ENCODE measurements at regions not wholly inside any gene's neighbourhood (a gene's known extent, or its start where the extent isn't known, plus 50 kb on each side); places are given as distances from the start of the nearest gene placed in this dataset.

DNA sequence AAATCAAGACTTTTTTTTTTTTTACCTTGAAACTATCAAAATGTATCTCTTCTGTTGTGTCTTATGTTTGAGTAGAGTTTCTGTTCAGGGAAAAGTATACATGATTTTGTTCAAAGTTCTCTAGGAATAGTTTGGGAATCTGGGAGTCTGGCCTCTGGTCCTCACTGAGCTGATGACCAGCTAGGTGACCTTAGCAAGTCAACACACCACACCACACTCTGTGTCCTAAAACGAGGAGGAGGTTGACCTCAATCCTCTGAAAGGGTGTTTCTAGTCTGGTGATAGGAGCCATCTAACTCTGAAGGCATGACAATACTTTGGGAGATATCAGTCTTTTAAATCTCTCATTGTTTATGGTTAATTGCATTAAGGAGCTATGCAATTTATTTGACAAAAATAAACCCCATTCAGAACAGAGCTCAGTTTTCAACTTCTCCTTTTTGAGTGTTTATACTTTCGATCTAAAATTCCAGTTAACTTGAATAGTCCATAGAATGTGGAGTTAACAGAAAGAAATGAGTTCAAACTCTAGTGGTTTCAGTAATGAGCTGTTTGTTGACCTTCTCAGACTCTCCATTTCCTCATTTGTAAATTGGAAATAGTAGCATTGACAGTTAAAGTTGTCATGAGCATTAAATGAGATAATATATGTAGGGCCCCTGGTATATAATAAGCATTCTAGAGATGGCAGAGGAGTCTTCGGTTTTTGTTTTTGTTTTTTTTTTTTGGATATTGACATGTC, 112.2 kb upstream of the LRRN1 start:
- DNase-seq (ENCODE audit: low spot score): no peak

DNA sequence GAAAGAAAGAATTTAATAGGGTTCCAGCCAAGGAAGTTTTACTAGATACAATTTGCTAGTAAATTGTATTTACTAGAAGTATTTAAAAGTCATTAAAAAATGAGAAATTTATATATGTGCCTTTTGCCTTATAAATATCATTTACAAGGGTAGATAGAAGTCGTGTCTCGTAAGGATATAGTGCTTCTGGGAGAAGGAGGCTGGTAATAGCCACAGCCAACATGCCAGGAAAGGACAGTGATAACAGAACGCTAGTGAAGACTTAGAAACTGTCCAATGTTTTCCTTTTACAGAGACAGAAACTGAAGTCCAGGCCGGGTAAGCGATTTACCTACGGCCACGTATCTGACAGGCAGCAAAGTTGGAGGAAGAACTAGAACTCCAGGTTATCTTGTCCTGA, 113.5 kb upstream of the LRRN1 start:
- DNase-seq (ENCODE audit: low spot score): no peak

DNA sequence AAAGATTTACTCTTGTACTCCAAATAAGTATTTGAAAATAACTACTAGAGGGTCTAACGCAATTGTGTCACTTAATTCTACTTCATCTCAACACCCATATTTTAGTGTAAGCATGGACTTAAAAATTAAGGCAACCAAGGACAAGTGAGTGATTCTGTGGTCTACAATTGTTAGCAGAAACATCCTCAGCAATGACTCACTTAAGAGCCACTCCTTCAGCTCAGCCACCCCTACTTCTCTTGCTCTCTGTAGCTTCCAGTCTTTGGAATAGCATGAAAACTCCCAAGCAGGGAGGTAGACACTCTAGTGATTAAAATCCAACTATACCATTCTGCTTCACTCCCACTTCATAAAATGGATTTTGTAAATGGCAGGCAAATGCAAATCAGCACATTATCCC, 116.0 kb upstream of the LRRN1 start:
- DNase-seq (ENCODE audit: low spot score): no peak

DNA sequence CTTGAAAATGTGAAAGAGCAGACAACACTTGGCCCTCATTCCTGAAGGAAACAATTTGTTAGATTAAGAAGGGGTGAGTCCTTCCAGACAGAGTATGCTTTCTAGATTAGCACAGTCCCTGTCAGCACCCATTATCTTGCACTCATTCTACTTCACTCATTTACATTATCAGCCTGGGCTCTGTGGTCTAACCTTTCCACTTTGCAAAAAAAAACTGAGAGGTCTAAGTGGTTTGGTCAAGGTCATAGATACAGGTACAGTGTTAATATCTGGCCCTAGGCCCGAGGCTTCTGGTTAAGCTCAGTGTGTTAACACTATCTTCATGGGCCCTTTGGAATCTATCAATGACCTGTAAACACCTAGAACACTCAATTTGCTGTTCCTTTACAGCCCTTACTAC, 123.4 kb upstream of the LRRN1 start:
- no peak for DNase-seq (ENCODE audit: low spot score)

DNA sequence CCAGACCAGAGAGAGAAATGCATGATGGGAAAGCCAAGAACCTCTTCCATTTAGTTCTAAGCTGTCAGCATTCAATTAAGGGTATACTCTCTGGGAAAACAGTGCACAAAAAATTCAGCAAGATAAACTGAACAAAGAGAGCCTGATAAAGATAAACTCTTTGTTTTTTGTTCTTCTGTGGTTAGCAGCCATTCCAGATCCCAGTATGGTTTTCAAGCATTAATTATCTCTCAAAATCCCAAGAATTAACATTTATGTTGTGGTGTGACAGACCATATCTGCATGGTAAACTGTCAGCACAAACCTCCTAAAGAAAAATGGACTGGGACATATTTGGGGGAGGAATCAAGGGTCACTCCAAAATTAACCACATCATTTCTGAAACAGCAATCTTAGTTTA, 124.0 kb upstream of the LRRN1 start:
- DNase-seq (ENCODE audit: low spot score): no peak

DNA sequence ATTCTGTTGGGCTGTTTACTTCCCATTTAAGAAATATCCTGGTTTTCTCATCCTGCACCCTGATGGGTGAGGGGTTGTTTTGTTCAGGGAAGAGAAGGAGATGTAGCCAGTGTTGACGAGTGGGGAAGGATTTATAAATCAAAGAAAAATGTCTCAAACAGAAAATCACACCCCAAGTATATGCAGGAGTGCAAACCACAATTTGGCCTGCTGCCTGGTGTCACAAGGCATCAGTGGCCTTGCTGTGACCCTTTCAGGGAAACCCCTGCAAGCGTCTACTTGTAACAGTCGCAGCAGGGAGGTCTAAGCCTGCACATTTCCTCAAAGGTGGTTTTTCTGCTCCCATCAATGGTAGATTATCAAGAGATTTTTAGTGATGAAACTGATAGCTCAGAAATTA, 132.6 kb upstream of the LRRN1 start:
- no peak for DNase-seq (ENCODE audit: low spot score)

DNA sequence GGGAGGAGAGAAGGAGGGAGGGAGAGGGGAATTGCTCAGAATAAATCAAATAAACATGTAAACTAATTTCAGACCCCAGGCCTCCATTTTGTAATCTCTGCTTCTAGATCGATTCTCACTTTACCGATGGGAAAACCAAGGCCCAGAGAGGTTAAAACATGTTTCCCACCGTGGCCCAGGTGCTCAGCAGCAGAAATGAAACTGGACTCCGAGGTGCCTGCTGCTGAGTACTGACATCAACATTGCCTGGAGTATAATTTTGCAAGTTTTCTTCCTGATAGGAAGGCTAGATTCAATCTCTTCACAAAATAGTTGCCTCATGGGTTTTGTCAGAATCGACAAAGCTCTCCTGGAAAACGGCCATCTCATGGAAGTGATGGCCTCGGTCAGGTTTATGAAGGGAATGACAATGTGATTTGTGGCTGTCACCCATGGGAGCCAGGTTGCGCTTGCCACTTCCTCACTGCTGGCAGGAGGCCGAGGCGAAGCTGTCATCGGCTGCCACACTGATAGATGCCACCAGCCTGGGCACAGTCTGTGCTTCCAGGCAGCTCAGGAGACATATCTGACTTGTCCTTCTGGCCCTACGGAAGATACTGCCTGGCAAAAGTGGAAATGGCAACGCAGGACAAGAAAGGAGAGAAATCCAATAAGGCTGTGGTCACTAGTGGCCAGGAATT, 133.1 kb upstream of the LRRN1 start:
- no peak for DNase-seq (ENCODE audit: low spot score)

DNA sequence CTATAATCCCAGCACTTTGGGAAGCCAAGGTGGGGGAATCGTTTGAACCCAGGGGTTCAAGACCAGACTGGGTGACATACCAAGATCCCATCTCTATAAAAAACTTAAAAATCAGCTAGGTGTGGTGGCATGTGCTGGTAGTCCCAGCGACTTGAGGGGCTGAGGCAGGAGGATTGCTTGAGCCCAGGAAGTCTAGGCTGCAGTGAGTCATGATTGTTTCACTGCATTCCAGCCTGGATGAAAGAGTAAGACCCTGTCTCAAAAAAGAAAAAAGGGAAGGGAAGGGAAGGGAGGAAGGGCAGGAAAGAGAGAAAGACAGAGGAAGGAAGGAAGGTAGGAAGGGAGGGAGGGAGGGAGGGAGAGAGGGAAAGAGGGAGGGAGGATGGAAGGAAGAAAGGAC, 133.7 kb upstream of the LRRN1 start:
- DNase-seq (ENCODE audit: low spot score): no peak

DNA sequence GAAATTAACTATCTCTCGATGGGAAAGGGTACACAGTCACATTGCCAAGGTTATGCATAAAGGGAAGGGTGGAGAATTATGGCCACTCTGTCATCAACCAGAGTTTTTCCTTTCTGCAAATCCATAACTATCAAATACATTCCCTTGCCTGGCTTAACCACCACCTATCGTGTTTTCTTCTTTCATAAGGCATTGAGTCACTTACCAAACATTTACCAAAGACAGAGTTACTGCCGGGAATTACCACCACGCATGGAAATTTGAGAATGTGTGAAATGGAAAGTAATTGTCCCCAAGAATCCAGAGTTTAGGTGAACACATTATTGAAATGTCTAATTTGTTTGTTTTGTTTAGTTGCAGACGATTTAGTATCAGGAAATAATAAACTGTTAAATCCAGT, 134.3 kb upstream of the LRRN1 start:
- no peak for DNase-seq (ENCODE audit: low spot score)

DNA sequence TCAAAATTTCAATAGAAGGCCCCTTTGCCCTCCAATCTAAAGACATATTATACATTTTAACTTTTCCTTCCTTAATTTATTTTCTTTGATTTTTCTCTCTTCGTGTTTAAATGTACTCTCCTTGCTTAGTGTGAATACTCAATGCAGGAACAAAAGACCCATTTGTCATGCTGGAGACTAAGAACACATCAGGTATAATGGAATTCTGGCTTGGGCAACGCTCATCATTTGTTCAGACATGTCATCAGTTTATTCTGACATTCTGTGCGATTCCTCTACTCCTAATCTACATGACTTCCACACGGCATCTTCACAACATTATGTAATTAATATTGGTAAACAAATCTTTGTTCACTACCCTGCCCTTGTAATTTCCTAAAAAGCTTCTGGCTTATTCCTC, 136.6 kb upstream of the LRRN1 start:
- no peak for DNase-seq (ENCODE audit: low spot score)

DNA sequence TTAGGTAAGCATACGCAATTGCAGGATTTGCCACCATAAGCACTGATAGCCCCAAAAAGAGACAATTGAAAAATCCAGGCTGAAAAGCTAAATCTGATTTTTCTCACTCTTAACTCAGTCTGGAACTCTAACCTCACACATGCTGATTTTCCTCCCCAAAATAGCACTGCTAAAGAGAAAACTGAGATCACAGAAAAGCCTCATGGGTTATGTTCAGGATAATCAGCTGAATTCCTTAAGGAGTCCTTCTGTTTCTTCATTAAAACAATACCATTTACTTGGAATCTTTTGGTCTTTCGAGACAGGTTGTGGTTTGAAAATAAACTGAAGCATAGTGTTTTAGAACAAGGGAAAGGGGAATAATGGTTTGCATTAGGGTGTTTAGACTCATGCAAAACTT, 144.3 kb upstream of the LRRN1 start:
- no peak for DNase-seq (ENCODE audit: low spot score)

DNA sequence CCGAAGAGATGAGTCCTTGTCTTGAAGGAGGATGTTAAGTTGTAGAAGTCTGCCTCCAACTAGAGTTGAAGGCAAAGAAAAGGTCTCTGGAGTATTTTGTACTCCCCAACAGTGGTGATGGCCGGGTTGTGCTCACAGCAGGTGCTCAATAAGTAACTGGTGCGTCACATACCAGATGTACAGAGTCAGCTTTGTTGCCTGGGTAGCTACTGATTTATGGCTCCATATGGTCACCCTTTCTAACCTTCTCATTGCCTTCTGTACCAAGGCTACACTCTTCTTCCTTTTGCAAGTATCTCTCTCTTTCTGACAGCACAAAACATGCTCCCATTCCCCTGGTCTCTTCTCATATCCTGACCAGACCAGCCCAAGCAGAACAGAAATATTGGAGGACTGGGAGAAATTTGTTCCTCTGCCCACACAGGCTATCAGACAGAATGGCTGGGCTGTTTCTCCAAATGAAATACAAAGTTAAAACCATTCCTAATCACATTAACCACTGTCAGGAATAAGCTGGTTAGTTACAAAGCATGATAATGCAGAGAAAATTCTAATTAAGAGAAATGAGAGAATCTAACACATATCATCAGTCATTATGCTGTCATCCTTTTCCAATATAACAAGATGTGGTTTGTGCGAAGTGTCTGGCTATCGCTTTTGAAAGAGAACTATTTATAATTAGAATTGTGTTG, 150.1 kb upstream of the LRRN1 start:
- DNase-seq (ENCODE audit: low spot score): no peak

DNA sequence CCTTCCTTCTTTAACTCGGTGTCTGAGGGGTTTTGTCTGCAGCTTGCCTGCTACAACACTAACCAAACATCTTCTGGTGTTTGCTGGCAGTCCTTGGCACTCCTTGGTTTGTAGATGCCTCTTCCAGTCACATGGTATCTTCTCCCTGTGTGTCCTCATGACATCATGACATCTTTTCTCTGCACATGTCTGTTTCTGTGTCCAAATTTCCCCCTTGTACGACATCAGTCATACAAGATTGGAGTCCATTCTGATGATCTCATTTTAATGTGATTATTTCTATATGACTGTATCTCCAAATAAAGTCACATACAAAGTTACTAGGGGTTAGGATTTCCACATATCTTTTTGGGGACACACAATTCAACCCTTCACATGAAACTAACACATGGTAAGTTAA, 152.3 kb upstream of the LRRN1 start:
- no peak for DNase-seq (ENCODE audit: low spot score)

DNA sequence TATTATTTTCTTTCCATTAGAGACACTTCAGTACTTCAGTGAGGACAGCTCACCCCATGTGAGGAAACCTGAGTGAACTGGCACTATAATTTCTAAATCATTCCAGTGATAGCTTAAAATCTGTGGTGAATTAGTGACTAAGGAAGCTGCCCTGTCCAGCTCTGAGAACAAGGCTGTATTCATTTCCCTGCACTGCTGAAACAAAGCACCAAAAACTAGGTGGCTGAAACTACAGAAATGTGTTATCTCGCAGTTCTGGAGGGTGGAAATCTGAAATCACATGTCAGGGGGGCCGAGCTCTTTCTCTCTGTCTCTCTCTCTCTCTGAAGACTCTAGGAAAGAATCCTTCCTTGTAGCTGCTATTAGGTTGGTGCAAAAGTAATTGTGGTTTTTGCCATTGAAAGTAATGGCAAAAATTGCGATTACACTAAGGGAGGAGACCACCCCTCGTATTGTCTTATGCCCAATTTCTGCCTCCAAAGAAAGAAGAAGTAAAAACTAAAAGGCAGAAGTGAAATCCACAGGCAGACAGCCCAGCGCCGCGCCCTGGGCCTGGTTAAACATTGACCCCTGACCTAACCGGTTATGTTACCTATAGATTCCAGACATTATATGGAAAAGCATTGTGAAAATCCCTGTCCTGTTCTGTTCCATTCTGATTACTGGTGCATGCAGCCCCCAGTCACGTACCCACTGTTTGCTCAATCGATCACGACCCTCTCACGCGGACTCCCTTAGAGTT, 153.0 kb upstream of the LRRN1 start:
- DNase-seq (ENCODE audit: low spot score): peak; percentile 16

DNA sequence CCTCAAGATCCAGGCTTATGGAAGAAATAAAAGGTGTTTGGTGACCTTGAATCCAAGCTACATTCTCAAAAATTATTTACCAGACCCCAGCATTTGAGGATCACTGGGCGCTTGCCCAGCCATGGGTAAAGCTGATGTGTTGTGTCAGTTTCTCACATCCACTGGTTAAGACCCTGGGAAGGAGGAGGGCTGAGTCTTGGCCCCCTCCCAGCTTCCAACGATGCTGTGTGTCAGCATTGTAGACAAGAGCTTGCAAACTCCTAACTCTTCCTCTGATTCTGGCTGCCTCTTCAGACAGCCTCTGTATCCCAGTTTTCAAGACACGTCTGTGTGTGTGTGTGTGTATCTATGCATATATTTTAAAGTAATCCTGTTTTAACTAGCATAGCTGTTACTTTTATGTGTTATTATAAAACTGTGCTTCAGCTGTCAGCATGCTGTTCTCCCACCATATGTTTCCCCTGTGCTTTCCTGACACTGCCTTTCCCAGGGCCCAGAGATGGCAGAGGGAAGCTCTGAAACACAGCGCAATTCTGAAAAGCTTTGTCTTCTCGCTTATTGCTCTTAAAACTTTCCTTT, 157.3 kb upstream of the LRRN1 start:
- no peak for DNase-seq (ENCODE audit: low spot score)

DNA sequence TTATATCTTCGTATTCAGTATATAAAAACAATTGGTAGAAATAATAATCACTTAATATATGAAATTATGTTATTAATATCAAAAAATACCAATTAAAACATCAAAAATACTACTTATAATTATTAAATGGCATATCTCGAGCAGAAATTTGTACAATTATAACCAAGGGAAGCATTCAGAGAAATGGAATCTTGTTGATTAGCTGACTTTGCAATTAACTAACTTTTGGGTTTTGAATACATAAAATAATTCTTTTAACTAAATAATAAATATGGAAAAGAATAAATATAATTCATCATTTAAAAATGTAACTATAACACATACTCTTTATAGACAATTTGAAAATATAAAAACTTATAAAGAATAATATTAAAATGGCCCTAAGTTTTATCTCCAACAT, 160.2 kb upstream of the LRRN1 start:
- no peak for DNase-seq (ENCODE audit: low spot score)

DNA sequence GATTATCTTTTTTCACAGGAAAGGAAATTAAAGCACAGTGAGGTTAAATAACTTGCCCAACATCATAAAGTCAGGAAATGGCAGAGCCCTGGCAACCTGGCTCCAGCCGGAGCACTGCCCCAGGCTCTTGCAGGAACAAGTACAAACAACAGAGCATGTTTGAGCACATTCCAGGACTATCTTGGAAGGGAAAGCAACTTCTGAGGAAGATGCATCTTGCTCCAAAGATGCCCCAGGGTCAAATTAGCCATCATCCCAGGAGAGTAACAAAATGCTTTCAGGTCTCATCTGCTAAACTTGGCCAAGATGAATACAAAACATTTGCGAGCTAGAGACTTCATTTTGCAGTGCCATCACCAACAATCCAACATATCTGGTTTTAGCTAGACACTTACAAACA, 162.4 kb upstream of the LRRN1 start:
- DNase-seq (ENCODE audit: low spot score): no peak

DNA sequence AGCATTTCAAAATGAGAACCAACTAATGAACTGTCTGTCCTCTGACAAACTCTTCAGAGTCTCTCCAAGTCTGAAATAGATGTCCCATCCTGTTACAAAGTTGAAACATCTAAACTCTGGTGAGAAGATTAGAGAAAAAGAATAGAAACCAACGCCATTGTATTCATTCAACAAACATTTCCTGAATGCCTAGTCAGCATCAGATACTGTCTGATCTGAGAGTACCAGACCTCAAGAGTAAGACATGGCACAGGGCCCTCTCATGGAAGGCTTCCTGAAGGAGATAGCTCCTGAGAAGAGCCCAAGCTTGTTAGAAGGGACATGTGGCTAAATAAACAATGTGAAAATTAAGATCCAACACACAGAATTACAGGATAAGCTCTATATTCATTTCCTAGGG, 164.1 kb upstream of the LRRN1 start:
- no peak for DNase-seq (ENCODE audit: low spot score)

DNA sequence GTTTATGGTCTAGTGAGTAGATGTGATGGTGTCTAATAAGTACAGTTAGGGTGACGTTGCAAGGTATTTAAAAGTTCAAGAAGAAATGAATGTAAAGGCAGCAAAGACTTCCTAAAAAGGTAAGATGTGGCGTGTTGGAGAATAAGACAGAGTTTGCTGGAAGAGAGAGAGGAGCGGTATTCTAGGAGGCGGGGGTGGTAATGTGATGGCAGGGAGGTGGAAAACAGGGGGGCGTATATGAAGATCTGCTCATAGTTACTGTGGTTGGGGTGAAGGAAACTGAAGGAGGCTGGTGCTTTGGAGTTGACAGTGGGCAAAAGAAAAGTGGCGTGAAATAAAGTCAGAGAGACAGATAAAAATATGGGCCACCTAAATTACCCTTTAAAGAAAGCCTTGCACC, 164.9 kb upstream of the LRRN1 start:
- no peak for DNase-seq (ENCODE audit: low spot score)

DNA sequence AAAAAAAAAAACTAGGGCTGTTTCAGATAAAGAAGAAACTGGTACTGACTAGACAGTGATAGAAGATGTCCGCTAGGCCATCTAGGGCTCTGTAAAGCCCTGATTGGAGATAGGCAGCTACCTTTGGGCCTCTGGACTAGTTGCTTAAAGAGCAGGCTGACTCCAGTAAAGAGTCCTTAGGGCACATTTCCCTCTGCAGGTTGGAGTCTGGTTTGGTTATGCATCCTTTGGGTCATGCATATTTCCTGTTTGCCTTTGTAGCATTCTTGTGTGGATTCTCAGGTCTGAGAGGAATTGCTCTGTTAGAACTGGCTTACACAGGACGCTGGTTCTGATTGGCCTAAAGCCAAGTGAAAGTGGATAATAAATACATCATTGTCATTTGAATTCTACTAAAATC, 165.5 kb upstream of the LRRN1 start:
- no peak for DNase-seq (ENCODE audit: low spot score)

DNA sequence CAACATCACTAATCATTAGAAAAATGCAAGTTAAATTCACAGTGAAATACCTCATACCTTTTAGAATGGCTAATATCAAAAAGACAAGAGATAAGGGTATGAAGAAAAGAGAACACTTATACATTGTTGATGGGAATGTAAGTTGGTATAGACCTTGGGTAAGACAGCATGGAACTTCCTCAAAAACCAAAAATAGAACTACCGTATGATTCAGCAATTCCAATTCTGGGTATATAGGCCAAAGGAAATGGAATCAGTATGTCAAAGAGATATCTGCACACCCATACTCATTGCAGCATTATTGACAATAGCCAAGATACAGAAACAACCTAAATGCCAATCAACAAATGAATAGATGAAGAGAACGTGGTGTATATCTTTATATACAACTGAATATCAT, 166.8 kb upstream of the LRRN1 start:
- DNase-seq (ENCODE audit: low spot score): no peak

DNA sequence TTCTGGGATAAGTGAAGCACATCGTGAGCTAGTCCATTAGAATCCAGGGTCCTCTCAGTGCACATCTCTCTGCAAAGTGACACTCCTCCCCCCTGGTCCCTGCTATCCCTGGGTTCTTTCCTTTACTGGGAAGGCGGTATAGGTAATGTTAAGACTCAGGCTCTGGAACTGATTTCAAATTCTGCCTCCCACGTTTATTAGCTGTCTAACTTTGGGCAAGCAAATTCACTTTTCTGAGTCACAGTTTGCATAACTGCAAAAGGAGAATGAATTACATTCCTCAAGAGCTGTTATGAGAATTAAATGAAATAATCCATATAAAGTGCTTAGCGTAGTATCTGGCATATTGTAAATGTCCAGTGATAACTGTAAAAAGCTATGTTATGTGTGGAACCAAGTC, 168.1 kb upstream of the LRRN1 start:
- DNase-seq (ENCODE audit: low spot score): no peak

Data from LoVo (cell line).